B cell (primary cell): ENCODE measurements at regions not wholly inside any gene's neighbourhood (a gene's known extent, or its start where the extent isn't known, plus 50 kb on each side); places are given as distances from the start of the nearest gene placed in this dataset.

ENCODE experiments used
- EZH2 ChIP-seq: IDR thresholded peaks from 2 replicates; pipeline ENCODE4 v1.6.1; 2012; ENCODE audit warnings: borderline replicate concordance, low read depth, mild to moderate bottlenecking, moderate library complexity, low read length; ENCODE audit not compliant: insufficient read depth, poor library complexity, severe bottlenecking
- TF ChIP-seq, protein P1 (sequence below): fragments of 200-600 bp; IDR thresholded peaks from one replicate; pipeline ENCODE4 v1.8.0; 2022; ENCODE audit warnings: antibody characterized with exemption, mild to moderate bottlenecking

DNA sequence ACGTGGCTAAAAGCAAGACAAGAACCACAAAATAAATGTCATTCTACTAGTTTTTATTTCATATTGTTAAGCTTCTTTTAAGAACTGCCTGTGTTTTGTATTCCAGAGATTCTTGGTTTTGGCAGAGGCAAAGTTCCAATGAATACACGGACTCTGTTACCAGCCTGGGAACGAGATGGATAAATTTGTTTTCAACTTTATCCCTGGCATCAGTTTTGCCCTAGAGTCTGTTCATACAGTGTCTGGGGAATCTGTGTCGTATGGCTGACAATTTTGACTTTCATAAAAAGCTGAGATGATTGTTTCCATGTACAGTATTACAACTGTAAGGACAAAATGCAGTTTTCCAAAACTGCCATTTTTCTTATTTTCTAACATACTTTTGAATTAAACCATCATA lies 327.6 kb downstream of the TBC1D4 start:
- TF ChIP-seq, protein P1, sequence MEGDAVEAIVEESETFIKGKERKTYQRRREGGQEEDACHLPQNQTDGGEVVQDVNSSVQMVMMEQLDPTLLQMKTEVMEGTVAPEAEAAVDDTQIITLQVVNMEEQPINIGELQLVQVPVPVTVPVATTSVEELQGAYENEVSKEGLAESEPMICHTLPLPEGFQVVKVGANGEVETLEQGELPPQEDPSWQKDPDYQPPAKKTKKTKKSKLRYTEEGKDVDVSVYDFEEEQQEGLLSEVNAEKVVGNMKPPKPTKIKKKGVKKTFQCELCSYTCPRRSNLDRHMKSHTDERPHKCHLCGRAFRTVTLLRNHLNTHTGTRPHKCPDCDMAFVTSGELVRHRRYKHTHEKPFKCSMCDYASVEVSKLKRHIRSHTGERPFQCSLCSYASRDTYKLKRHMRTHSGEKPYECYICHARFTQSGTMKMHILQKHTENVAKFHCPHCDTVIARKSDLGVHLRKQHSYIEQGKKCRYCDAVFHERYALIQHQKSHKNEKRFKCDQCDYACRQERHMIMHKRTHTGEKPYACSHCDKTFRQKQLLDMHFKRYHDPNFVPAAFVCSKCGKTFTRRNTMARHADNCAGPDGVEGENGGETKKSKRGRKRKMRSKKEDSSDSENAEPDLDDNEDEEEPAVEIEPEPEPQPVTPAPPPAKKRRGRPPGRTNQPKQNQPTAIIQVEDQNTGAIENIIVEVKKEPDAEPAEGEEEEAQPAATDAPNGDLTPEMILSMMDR: no peak
- TF ChIP-seq EZH2: no peak
